ENCODE measurements at regions not wholly inside any gene's neighbourhood (a gene's known extent, or its start where the extent isn't known, plus 50 kb on each side); places are given as distances from the start of the nearest gene placed in this dataset.

DNA sequence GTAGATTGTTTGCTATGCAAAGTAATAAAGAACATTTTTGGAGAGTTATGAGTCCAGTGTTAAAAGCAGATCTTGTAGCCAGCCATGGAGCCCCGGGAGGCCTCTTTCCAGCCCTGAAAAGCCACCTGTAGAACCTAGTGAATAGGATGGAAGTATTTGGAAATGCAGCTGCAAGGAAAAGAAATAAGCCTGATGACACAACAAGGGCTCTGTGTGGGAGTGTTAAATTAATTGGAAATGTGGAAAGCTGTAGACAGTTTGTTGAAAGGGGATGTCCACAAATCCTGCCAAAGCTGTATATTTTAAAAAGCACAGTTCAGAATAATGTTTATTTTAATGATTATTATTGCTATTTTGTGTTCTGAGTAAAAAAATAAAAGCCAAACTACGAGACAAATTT, 152.5 kb upstream of the GHR start:
- no peak for ATAC-seq
- Histone ChIP-seq H3K27ac (no peak overlapping the region), H3K4me1 (no peaks in the 10 kb centered on the region), H3K27me3 (no peaks in the 10 kb centered on the region), H3K9me3 (no peaks in the 10 kb centered on the region), H3K4me3 (no peak overlapping the region), H3K36me3 (no peaks in the 10 kb centered on the region)
- no peak for TF ChIP-seq EP300 (IDR thresholded peaks at IDR 0.05)
- WGBS, 2 donors (ENCODE audit: low coverage in 1 of 2) = 34 to 42% methylated on average over 2 of the region's 2 CpGs

DNA sequence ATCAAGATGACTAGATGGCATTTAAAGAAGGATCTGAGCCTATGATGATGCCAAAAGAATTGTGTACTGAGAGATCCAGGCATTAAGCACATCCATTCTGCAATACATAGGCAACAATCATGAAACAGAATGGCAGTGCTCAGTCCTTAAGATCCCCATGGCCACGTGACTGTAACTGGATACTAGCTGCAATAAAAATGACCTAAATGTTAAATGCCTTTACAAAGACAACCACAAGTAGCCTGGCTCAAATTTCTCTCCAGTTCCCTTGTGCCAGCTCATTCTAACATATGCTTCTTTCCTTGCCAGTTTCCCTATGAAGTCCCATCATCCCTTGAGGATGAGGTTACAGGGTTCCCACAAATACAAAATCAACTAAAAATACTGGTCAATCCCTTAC, 148.3 kb upstream of the GHR start:
- H3K9me3 ChIP-seq = no peaks in the 10 kb centered on the region
- TF ChIP-seq, protein P1, sequence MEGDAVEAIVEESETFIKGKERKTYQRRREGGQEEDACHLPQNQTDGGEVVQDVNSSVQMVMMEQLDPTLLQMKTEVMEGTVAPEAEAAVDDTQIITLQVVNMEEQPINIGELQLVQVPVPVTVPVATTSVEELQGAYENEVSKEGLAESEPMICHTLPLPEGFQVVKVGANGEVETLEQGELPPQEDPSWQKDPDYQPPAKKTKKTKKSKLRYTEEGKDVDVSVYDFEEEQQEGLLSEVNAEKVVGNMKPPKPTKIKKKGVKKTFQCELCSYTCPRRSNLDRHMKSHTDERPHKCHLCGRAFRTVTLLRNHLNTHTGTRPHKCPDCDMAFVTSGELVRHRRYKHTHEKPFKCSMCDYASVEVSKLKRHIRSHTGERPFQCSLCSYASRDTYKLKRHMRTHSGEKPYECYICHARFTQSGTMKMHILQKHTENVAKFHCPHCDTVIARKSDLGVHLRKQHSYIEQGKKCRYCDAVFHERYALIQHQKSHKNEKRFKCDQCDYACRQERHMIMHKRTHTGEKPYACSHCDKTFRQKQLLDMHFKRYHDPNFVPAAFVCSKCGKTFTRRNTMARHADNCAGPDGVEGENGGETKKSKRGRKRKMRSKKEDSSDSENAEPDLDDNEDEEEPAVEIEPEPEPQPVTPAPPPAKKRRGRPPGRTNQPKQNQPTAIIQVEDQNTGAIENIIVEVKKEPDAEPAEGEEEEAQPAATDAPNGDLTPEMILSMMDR (IDR thresholded peaks at IDR 0.05) = no peak
- no peak for TF ChIP-seq POLR2AphosphoS5 (IDR thresholded peaks at IDR 0.05)
- no peak for TF ChIP-seq POLR2A (IDR thresholded peaks at IDR 0.05)
- TF ChIP-seq EP300 (IDR thresholded peaks at IDR 0.05) = no peak
- ATAC-seq = no peak
- no peaks in the 10 kb centered on the region for H3K36me3 ChIP-seq
- H3K4me1 ChIP-seq = no peaks in the 10 kb centered on the region
- H3K27me3 ChIP-seq = no peaks in the 10 kb centered on the region
- 36 to 60% methylated on average over 1 of the region's 1 CpG for WGBS, 2 donors (ENCODE audit: low coverage in 1 of 2)
- H3K4me3 ChIP-seq = no peak overlapping the region
- no peak overlapping the region for H3K27ac ChIP-seq

DNA sequence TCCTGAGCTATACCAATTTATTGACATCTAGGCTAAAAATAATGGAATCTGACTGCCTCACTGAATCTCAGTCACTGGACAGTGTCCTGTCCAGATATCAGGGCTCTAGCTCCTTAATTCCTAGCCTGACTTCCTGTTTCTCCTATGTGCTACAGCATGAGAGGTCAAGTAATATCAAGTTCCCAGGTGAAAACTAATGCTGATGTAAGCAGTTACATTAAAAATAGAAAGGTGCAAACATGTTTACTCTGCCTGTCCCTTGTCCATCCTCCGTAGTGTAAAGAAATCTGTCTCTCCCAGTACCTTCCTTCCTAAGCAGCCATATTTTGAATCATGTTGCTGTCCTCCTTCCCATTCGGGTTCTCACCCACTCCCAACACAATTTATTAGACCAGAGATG, 145.9 kb upstream of the GHR start:
- TF ChIP-seq EP300 (IDR thresholded peaks at IDR 0.05) = no peak
- TF ChIP-seq, protein P1 (IDR thresholded peaks at IDR 0.05) = no peak
- TF ChIP-seq POLR2A (IDR thresholded peaks at IDR 0.05) = no peak
- no peak for TF ChIP-seq POLR2AphosphoS5 (IDR thresholded peaks at IDR 0.05)

DNA sequence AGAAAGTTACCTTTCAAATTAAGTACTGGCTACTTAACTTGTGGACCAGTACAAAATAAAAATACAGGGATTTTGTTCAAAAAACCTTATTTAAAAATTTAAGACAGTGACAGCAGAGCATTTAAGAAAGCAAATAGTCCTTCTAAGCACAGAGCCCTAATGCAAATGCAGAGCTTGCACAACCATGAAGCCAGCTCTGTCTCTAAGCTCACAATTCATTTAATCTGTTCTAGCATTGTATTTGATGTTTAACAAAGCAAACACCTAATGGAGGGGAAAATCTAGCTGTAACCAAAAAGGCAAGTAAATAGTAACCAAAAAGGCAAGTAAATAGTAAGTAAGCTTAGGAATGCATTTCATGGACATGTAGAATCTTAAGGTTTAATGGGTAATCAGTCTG, 138.7 kb upstream of the GHR start:
- Histone ChIP-seq H3K27ac (no peak overlapping the region), H3K4me1 (no peaks in the 10 kb centered on the region), H3K4me3 (no peak overlapping the region), H3K27me3 (no peaks in the 10 kb centered on the region), H3K9me3 (no peaks in the 10 kb centered on the region), H3K36me3 (no peaks in the 10 kb centered on the region)
- TF ChIP-seq POLR2A (IDR thresholded peaks at IDR 0.05) (no peak), EP300 (IDR thresholded peaks at IDR 0.05) (no peak), POLR2AphosphoS5 (IDR thresholded peaks at IDR 0.05) (no peak)
- TF ChIP-seq, protein P1 (IDR thresholded peaks at IDR 0.05) = no peak
- no peak for ATAC-seq

More for the DNA sequence above, 145.9 kb upstream of the GHR start:
- no peak overlapping the region for H3K27ac ChIP-seq
- H3K36me3 ChIP-seq = no peaks in the 10 kb centered on the region
- H3K4me3 ChIP-seq = no peak overlapping the region
- no peak for ATAC-seq
- H3K27me3 ChIP-seq = no peaks in the 10 kb centered on the region
- H3K9me3 ChIP-seq = no peaks in the 10 kb centered on the region
- 44 to 75% methylated on average over 1 of the region's 2 CpGs for WGBS, 2 donors (ENCODE audit: low coverage in 1 of 2)
- H3K4me1 ChIP-seq = no peaks in the 10 kb centered on the region

DNA sequence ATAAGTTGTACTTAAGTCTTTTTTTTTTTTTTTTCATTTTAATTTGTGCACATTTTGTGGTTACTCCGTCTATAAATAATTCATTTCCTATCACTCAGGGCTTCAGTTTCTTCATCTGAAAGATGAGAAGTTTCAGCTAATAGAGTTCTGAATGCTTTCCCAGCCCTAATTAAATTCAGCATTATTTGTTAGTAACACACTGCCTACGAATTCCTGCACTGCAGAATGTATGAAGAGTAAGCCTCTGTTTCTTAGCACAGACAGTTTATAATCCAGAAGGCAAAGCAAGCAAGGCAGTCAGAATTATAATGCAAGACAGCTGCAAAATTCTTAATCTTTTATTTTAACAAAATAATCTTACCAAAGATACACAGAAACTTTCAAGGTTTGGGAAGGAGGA, 138.0 kb upstream of the GHR start:
- no peak overlapping the region for H3K4me3 ChIP-seq
- no peaks in the 10 kb centered on the region for H3K36me3 ChIP-seq
- no peak for ATAC-seq
- no peaks in the 10 kb centered on the region for H3K27me3 ChIP-seq
- no peaks in the 10 kb centered on the region for H3K9me3 ChIP-seq
- H3K27ac ChIP-seq = no peak overlapping the region
- no peak for TF ChIP-seq POLR2A (IDR thresholded peaks at IDR 0.05)
- no peak for TF ChIP-seq EP300 (IDR thresholded peaks at IDR 0.05)
- TF ChIP-seq POLR2AphosphoS5 (IDR thresholded peaks at IDR 0.05) = no peak
- TF ChIP-seq, protein P1 (IDR thresholded peaks at IDR 0.05) = no peak
- WGBS, 2 donors (ENCODE audit: low coverage in 1 of 2) = 15 to 41% methylated on average over 2 of the region's 2 CpGs
- no peaks in the 10 kb centered on the region for H3K4me1 ChIP-seq

DNA sequence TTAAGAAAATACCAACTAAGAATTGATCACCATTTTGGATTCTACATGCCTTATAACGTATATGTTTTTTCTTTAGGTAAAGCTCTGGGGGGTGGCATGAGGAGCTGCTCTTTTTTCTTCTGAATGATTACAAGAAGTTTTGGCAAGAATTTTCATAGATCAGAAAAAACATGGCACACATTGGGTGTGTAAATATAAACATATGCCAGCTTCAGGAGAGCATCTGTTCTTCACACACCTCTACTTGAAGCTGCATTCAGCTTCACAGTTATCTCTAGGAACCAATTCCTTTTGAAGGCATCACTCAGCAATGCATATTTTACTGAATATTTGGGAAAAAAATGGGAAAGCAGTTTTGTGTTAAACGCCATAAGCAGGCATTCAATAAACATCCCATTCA, 122.7 kb upstream of the GHR start:
- Histone ChIP-seq H3K27ac (no peak overlapping the region), H3K9me3 (no peaks in the 10 kb centered on the region), H3K27me3 (no peaks in the 10 kb centered on the region), H3K36me3 (no peaks in the 10 kb centered on the region), H3K4me3 (no peak overlapping the region), H3K4me1 (no peaks in the 10 kb centered on the region)
- WGBS, 2 donors (ENCODE audit: low coverage in 1 of 2) = 88 to 95% methylated on average over 2 of the region's 2 CpGs
- no peak for TF ChIP-seq POLR2A (IDR thresholded peaks at IDR 0.05)
- TF ChIP-seq, protein P1 (IDR thresholded peaks at IDR 0.05) = no peak
- no peak for TF ChIP-seq POLR2AphosphoS5 (IDR thresholded peaks at IDR 0.05)
- ATAC-seq = no peak
